MM.1S (cell line): ENCODE measurements at regions not wholly inside any gene's neighbourhood (a gene's known extent, or its start where the extent isn't known, plus 50 kb on each side); places are given as distances from the start of the nearest gene placed in this dataset.

ENCODE experiments used
- DNase-seq: peaks from one replicate; pipeline ENCODE4 v3.0.0-alpha.2; 2015
- H2AFZ ChIP-seq: fragments of 300-600 bp; sonication (generic); 2 replicates; pipeline ENCODE4 v1.6.0; 2016; ENCODE audit warnings: antibody characterized with exemption, low read length
- H3F3A ChIP-seq: fragments of 300-600 bp; sonication (generic); 2 replicates; pipeline ENCODE4 v1.6.1; 2016; ENCODE audit warnings: mild to moderate bottlenecking, antibody characterized with exemption, low read length, moderate library complexity, mixed read lengths; ENCODE audit not compliant: insufficient read depth
- H3K27ac ChIP-seq: fragments of 300-600 bp; sonication (generic); 2 replicates; pipeline ENCODE4 v1.5.1; 2016; ENCODE audit warnings: mild to moderate bottlenecking, low read length
- H3K27me3 ChIP-seq: fragments of 300-600 bp; sonication (generic); replicated peaks from 2 replicates; pipeline ENCODE4 v1.6.0; 2016; ENCODE audit warnings: low read length; ENCODE audit not compliant: insufficient read depth
- H3K36me3 ChIP-seq: fragments of 300-600 bp; sonication (generic); replicated peaks from 2 replicates; pipeline ENCODE4 v1.6.1; 2016; ENCODE audit warnings: mild to moderate bottlenecking, low read length, mixed read lengths; ENCODE audit not compliant: insufficient read depth
- H3K4me1 ChIP-seq: fragments of 300-600 bp; sonication (generic); 2 replicates; pipeline ENCODE4 v1.6.1; 2016; ENCODE audit warnings: low read length, mixed read lengths
- H3K4me2 ChIP-seq: fragments of 300-600 bp; sonication (generic); 2 replicates; pipeline ENCODE4 v1.6.0; 2016; ENCODE audit warnings: low read depth, low read length
- H3K4me3 ChIP-seq: fragments of 300-600 bp; sonication (generic); 2 replicates; pipeline ENCODE4 v1.5.1; 2016; ENCODE audit warnings: low read length, mixed read lengths
- H3K79me2 ChIP-seq: fragments of 300-600 bp; sonication (generic); 2 replicates; pipeline ENCODE4 v1.6.1; 2016; ENCODE audit warnings: mixed run types, low read length, mixed read lengths
- H3K9ac ChIP-seq: fragments of 300-600 bp; sonication (generic); 2 replicates; pipeline ENCODE4 v1.6.1; 2016; ENCODE audit warnings: low read length, mixed read lengths
- H3K9me2 ChIP-seq: fragments of 300-600 bp; sonication (generic); replicated peaks from 2 replicates; pipeline ENCODE4 v1.6.1; 2016; ENCODE audit warnings: mild to moderate bottlenecking, low read length, mixed read lengths; ENCODE audit not compliant: insufficient read depth
- H3K9me3 ChIP-seq: fragments of 300-600 bp; sonication (generic); replicated peaks from 2 replicates; pipeline ENCODE4 v1.6.1; 2016; ENCODE audit warnings: mild to moderate bottlenecking, low read length, mixed read lengths; ENCODE audit not compliant: insufficient read depth
- H4K20me1 ChIP-seq: fragments of 300-600 bp; sonication (generic); 2 replicates; pipeline ENCODE4 v1.6.1; 2016; ENCODE audit warnings: mild to moderate bottlenecking, low read length, moderate library complexity, mixed read lengths; ENCODE audit not compliant: insufficient read depth
- CTCF ChIP-seq: fragments of 300-600 bp; sonication (generic); IDR thresholded peaks from 2 replicates; pipeline ENCODE4 v1.5.1; 2016; ENCODE audit warnings: antibody characterized with exemption, low read length, mixed read lengths
- EZH2 ChIP-seq: fragments of 300-600 bp; sonication (generic); optimal IDR thresholded peaks from 2 replicates; pipeline ENCODE3; 2017; ENCODE audit warnings: low read depth, mild to moderate bottlenecking, antibody characterized with exemption, low read length, mixed read lengths
- EZH2phosphoT487 ChIP-seq: fragments of 300-600 bp; sonication (generic); IDR thresholded peaks from 2 replicates; pipeline ENCODE4 v1.6.1; 2018; ENCODE audit warnings: antibody characterized with exemption, low read length

GRCh38 chr7:155945670-155946325, 133.5 kb upstream of the SHH start:
- no peaks in the 10 kb centered on the region for H3K36me3 ChIP-seq
- no peak overlapping the region for H2AFZ ChIP-seq
- no peak overlapping the region for H3K4me2 ChIP-seq
- no peaks in the 10 kb centered on the region for H3K79me2 ChIP-seq
- no peaks in the 10 kb centered on the region for H3K9me2 ChIP-seq
- no peaks in the 10 kb centered on the region for H3F3A ChIP-seq
- H4K20me1 ChIP-seq = no peaks in the 10 kb centered on the region
- no peaks in the 10 kb centered on the region for H3K9me3 ChIP-seq
- H3K9ac ChIP-seq = no peak overlapping the region
- peaks cover 46% of the 10 kb centered on the region for H3K27me3 ChIP-seq
- DNase-seq = no peak
- no peak overlapping the region for H3K27ac ChIP-seq
- no peak overlapping the region for H3K4me3 ChIP-seq
- TF ChIP-seq EZH2 = no peak
- no peak for TF ChIP-seq EZH2phosphoT487
- no peak for TF ChIP-seq CTCF
- no peaks in the 10 kb centered on the region for H3K4me1 ChIP-seq

DNA sequence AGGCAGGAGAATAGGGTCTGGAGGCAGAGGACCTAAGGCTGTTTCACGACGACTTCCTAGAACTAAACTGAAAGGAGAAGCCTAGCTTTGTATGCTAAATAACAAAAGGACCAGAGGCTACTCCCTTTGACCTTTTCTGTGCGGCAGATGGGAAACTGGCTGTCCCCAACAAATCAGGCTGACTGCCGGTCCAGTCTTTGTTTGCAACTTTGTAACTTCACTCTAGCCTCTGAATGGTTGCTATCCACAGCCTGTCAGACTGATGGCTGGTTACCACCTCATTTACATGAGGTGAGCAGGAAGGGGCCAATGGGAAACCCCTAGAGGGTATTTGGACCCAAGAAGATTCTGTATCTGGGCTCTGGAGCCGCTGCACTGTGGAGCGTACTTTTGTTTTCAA, 132.6 kb upstream of the SHH start:
- H4K20me1 ChIP-seq = no peaks in the 10 kb centered on the region
- no peaks in the 10 kb centered on the region for H3K79me2 ChIP-seq
- H2AFZ ChIP-seq = no peak overlapping the region
- H3K4me3 ChIP-seq = no peak overlapping the region
- H3K27me3 ChIP-seq = peaks cover 43% of the 10 kb centered on the region
- no peak overlapping the region for H3K4me2 ChIP-seq
- H3K9ac ChIP-seq = no peak overlapping the region
- no peaks in the 10 kb centered on the region for H3K4me1 ChIP-seq
- no peak overlapping the region for H3K27ac ChIP-seq
- no peaks in the 10 kb centered on the region for H3K36me3 ChIP-seq
- TF ChIP-seq EZH2 (no peak), CTCF (no peak), EZH2phosphoT487 (no peak)
- no peaks in the 10 kb centered on the region for H3K9me2 ChIP-seq
- no peak for DNase-seq
- H3F3A ChIP-seq = no peaks in the 10 kb centered on the region
- H3K9me3 ChIP-seq = no peaks in the 10 kb centered on the region

- H3K4me2 ChIP-seq = no peak overlapping the region
- no peaks in the 10 kb centered on the region for H4K20me1 ChIP-seq
- TF ChIP-seq EZH2phosphoT487 (no peak), EZH2 (no peak)
- no peaks in the 10 kb centered on the region for H3K9me3 ChIP-seq
- peaks cover 33% of the 10 kb centered on the region for H3K27me3 ChIP-seq
- no peaks in the 10 kb centered on the region for H3K36me3 ChIP-seq
- no peaks in the 10 kb centered on the region for H3K4me1 ChIP-seq
- DNase-seq = no peak
- no peak overlapping the region for H3K4me3 ChIP-seq
- no peaks in the 10 kb centered on the region for H3K79me2 ChIP-seq
- H3F3A ChIP-seq = no peaks in the 10 kb centered on the region
- no peaks in the 10 kb centered on the region for H3K9me2 ChIP-seq
- H3K27ac ChIP-seq = no peak overlapping the region
- H2AFZ ChIP-seq = no peak overlapping the region
- H3K9ac ChIP-seq = no peak overlapping the region
Measured at GRCh38 chr7:155943251-155943899, 131.1 kb upstream of the SHH start.
